Peyer's patch (tissue), 4 donors: ENCODE measurements at regions not wholly inside any gene's neighbourhood (a gene's known extent, or its start where the extent isn't known, plus 50 kb on each side); places are given as distances from the start of the nearest gene placed in this dataset.

ENCODE experiments used
- DNase-seq, 3 donors: peaks; one replicate each; pipeline ENCODE4 v3.0.0-alpha.2; 2017 to 2019
- H3K27ac ChIP-seq, 4 donors: fragments of 200-600 bp; sonication (generic); one replicate each; pipeline ENCODE4 v1.5.1; 2016 to 2019
- H3K27me3 ChIP-seq, 2 donors: fragments of 200-600 bp; sonication (generic); one replicate each; pipeline ENCODE4 v1.5.1; 2019
- H3K36me3 ChIP-seq, 3 donors: fragments of 200-600 bp; sonication (generic); one replicate each; pipeline ENCODE4 v1.5.1; 2016 to 2019
- H3K4me1 ChIP-seq, 4 donors: fragments of 200-600 bp; sonication (generic); one replicate each; pipeline ENCODE4 v1.5.1; 2016 to 2019
- H3K4me3 ChIP-seq, 4 donors: fragments of 200-600 bp; sonication (generic); 1 replicate in 3 of 4; 2 replicates in 1 of 4; pipeline ENCODE4 v1.5.1; 2016 to 2019; ENCODE audit warnings: mild to moderate bottlenecking in 1 of 4
- H3K9me3 ChIP-seq, 4 donors: fragments of 200-600 bp; sonication (generic); one replicate each; pipeline ENCODE4 v1.5.1; 2016 to 2019; ENCODE audit warnings: mild to moderate bottlenecking in 1 of 4
- POLR2A ChIP-seq, 2 donors: fragments of 450-650 bp; IDR thresholded peaks; one replicate each; pipeline ENCODE4 v1.5.1; 2017; ENCODE audit warnings: antibody characterized with exemption in 2 of 2, mild to moderate bottlenecking in 2 of 2, moderate library complexity in 2 of 2
- TF ChIP-seq, protein P1 (sequence below), 6 experiments: fragments of 450-650 bp in 4 of 6; fragments of 200-600 bp in 2 of 6; sonication (generic) in 1 of 6; IDR thresholded peaks; one replicate each; pipeline ENCODE4 v1.5.1; 2017 to 2019; ENCODE audit warnings: antibody characterized with exemption in 6 of 6, mild to moderate bottlenecking in 3 of 6, moderate library complexity in 1 of 6

DNA sequence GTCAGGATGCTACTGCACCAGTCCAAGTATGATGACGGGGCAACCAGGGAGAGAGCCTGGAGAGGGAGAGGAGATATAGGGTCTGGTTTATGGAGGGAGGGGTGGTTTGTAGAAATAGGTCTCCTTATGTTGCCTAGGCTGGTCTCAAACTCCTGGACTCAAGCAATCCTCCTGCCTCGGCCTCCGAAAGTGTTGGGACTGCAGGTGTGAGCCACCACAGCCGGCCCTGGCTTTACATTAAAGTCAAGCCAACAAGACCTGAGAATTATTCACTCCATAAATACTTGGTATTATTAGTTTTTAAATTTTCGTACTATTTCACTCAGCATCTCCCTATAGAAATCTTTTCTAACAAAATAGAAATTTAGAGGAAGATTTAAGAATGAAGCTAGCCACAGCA, 86.8 kb downstream of the MATN1 start:
- no peaks in the 10 kb centered on the region for H3K36me3 ChIP-seq
- no peak for DNase-seq
- TF ChIP-seq POLR2A (IDR thresholded peaks at IDR 0.05), result no peak
- TF ChIP-seq, protein P1, sequence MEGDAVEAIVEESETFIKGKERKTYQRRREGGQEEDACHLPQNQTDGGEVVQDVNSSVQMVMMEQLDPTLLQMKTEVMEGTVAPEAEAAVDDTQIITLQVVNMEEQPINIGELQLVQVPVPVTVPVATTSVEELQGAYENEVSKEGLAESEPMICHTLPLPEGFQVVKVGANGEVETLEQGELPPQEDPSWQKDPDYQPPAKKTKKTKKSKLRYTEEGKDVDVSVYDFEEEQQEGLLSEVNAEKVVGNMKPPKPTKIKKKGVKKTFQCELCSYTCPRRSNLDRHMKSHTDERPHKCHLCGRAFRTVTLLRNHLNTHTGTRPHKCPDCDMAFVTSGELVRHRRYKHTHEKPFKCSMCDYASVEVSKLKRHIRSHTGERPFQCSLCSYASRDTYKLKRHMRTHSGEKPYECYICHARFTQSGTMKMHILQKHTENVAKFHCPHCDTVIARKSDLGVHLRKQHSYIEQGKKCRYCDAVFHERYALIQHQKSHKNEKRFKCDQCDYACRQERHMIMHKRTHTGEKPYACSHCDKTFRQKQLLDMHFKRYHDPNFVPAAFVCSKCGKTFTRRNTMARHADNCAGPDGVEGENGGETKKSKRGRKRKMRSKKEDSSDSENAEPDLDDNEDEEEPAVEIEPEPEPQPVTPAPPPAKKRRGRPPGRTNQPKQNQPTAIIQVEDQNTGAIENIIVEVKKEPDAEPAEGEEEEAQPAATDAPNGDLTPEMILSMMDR (IDR thresholded peaks at IDR 0.05), result no peak

DNA sequence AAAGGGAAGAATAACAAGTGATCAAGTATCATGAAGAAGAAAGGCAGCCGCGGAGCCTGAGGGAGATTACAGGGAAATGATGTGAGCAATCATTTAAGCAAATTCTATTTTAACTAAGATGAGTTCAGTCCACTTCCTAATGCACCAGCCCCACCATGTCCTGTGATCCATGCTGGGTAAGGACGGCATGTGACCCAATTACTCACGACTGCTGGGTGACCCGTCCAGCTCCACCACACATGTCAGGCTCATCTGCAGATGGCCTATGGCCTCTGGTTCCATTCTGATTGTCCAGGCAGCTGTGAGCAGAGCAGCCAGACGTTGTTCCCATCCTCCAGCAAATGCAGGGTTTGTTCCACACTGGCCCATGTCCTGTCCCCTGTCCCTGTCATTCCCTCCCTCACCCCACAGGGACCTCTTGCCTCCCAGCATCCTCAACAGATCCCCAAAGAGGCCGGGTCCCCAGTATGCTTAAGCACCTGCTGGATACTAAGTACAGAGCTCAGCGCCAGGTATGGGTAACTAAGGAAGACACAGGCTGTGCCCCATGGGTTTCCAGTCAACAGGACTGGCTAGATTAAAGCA, 87.9 kb downstream of the MATN1 start:
- TF ChIP-seq, protein P1 (IDR thresholded peaks at IDR 0.05), result no peak
- TF ChIP-seq POLR2A (IDR thresholded peaks at IDR 0.05), result no peak
- no peak overlapping the region for H3K27ac ChIP-seq

More for the DNA sequence above, 86.8 kb downstream of the MATN1 start:
- Histone ChIP-seq H3K27me3 (no peaks in the 10 kb centered on the region), H3K27ac (no peak overlapping the region), H3K4me3 (no peak overlapping the region), H3K9me3 (no peaks in the 10 kb centered on the region), H3K4me1 (no peaks in the 10 kb centered on the region)

DNA sequence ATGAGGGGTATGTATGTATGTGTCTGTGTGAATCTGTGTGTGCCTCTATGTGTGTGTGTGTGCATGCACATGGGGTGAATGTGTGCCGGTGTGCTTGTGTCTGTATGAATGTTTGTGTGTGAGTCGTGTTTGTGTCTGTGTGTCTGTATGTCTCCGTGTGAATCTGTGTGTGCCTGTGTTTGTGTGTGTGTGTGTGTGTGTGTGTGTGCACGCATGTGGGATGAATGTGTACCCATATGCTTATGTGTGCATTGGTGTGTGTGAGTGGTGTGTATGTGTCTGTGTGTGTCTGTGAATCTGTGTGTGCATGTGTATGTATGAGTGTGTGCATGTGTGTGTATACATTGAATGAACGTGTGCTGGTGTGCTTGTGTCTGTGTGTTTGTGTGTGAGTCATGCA, 88.9 kb downstream of the MATN1 start:
- no peaks in the 10 kb centered on the region for H3K27me3 ChIP-seq
- H3K4me3 ChIP-seq, result no peak overlapping the region
- no peaks in the 10 kb centered on the region for H3K9me3 ChIP-seq
- TF ChIP-seq POLR2A (IDR thresholded peaks at IDR 0.05), result no peak
- TF ChIP-seq, protein P1 (IDR thresholded peaks at IDR 0.05), result no peak
- no peak for DNase-seq
- no peaks in the 10 kb centered on the region for H3K4me1 ChIP-seq
- no peak overlapping the region for H3K27ac ChIP-seq
- no peaks in the 10 kb centered on the region for H3K36me3 ChIP-seq

More for the DNA sequence above, 87.9 kb downstream of the MATN1 start:
- H3K9me3 ChIP-seq, result no peaks in the 10 kb centered on the region
- no peaks in the 10 kb centered on the region for H3K4me1 ChIP-seq
- no peaks in the 10 kb centered on the region for H3K36me3 ChIP-seq
- no peaks in the 10 kb centered on the region for H3K27me3 ChIP-seq
- H3K4me3 ChIP-seq, result no peak overlapping the region
- peak in 1 of 3 donors; percentile 15 for DNase-seq

DNA sequence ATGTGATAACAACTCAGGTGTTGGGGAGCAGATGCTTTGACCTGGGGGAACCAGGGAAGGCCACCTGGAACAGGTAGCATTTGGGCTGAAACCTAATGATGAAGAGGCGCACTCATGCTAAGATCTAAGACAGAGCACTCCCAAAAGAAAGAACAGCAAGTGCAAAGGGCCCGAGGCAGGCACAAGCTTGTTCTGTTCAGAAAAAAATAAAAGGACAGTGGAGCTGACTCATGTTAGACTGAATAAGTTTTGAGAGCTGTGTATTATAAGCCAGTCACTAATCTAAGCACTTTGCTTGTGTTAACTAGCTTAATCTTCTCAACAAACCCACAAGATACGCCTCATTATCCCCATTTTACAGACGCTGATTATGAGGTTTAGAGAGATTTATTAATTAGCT, 90.1 kb downstream of the MATN1 start:
- no peaks in the 10 kb centered on the region for H3K36me3 ChIP-seq
- TF ChIP-seq, protein P1 (IDR thresholded peaks at IDR 0.05), result no peak
- no peak for TF ChIP-seq POLR2A (IDR thresholded peaks at IDR 0.05)
- DNase-seq, result no peak
- no peaks in the 10 kb centered on the region for H3K9me3 ChIP-seq
- no peak overlapping the region for H3K4me3 ChIP-seq
- no peak overlapping the region for H3K27ac ChIP-seq
- no peaks in the 10 kb centered on the region for H3K4me1 ChIP-seq
- no peaks in the 10 kb centered on the region for H3K27me3 ChIP-seq

DNA sequence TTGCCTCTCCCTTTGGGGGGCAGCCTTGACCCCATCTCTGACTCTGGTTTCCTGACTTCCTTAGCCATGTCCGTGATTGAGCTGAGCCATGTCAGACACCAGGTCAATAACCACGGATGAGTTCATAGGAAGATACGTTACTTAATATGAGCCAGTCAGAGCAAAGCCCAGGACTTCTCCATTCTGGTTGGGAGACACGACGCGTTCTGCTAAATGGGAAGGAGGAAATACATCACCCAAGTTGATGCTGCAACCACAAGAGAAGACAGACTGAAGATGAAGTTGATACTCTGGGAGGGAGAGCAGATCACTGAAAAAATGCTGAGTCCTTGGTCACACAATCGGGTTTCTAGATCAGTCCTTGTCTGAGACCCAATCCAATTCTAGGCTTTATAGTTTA, 90.9 kb downstream of the MATN1 start:
- H3K4me1 ChIP-seq, result no peaks in the 10 kb centered on the region
- peaks cover 0 to 3% (median 0%) of the 10 kb centered on the region in 4 donors for H3K9me3 ChIP-seq
- no peaks in the 10 kb centered on the region for H3K36me3 ChIP-seq
- no peaks in the 10 kb centered on the region for H3K27me3 ChIP-seq
- peak in 2 of 3 donors; percentile 8 to 15 for DNase-seq
- no peak overlapping the region for H3K27ac ChIP-seq
- TF ChIP-seq, protein P1 (IDR thresholded peaks at IDR 0.05), result no peak
- no peak for TF ChIP-seq POLR2A (IDR thresholded peaks at IDR 0.05)
- no peak overlapping the region for H3K4me3 ChIP-seq

DNA sequence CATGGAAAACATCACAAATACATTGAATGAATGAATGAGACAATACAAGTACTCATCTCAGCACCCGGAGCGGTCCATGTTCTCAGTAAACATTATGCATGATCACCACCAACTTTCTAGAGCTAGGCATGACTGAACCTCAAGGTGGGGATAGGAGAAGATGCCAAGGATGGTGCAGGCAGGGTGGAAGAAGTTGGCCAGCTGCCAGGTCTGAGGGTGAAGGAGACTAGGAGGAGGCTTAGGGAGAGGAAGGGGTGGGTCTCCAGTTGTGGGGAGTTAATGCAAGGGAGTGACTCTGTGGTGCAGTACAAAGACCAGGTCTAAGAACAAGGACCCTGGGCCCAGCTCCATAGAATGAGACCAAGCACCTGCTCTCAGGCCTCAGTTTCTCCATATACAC, 91.7 kb downstream of the MATN1 start:
- TF ChIP-seq, protein P1 (IDR thresholded peaks at IDR 0.05), result no peak
- TF ChIP-seq POLR2A (IDR thresholded peaks at IDR 0.05), result no peak
- Histone ChIP-seq H3K27ac (no peak overlapping the region), H3K9me3 (peaks cover 0 to 10% (median 0%) of the 10 kb centered on the region in 4 donors), H3K4me1 (no peaks in the 10 kb centered on the region), H3K4me3 (no peak overlapping the region), H3K27me3 (no peaks in the 10 kb centered on the region), H3K36me3 (no peaks in the 10 kb centered on the region)
- DNase-seq, result peak in 1 of 3 donors; percentile 34
